B cell (primary cell): ENCODE measurements at regions not wholly inside any gene's neighbourhood (a gene's known extent, or its start where the extent isn't known, plus 50 kb on each side); places are given as distances from the start of the nearest gene placed in this dataset.

ENCODE experiments used
- ATAC-seq: fragments of 200-7000 bp; cut with Tn5 transposase; one replicate; pipeline ENCODE4 v1.10.0; 2021; ENCODE audit warnings: low read depth, mild to moderate bottlenecking, moderate number of reproducible peaks, moderate library complexity
- CTCF ChIA-PET: fragments of 350-600 bp; sonication (Branson Sonifier 250); formaldehyde crosslinking; loops from one replicate; lab custom pipeline; 2021; ENCODE audit warnings: antibody characterized with exemption, inconsistent platforms; lab: Charles Lee
- POLR2A ChIA-PET: fragments of 350-600 bp; sonication (Branson Sonifier 250); formaldehyde crosslinking; loops from one replicate; lab custom pipeline; 2021; ENCODE audit warnings: antibody characterized with exemption; lab: Charles Lee
- DNase-seq: peaks from one replicate; pipeline ENCODE4 v3.0.0; 2013
- H2AFZ ChIP-seq: 2 replicates; pipeline ENCODE4 v1.6.1; 2012; ENCODE audit warnings: mild to moderate bottlenecking, low read depth, low read length; ENCODE audit not compliant: insufficient read depth, poor library complexity, severe bottlenecking
- H3K27ac ChIP-seq, 2 donors: 1 replicate in 1 of 2; 2 replicates in 1 of 2; pipeline ENCODE4 v1.5.1; 2012 to 2013; ENCODE audit warnings: low read length in 2 of 2, mild to moderate bottlenecking in 2 of 2, moderate library complexity in 1 of 2
- H3K27me3 ChIP-seq, 4 experiments: fragments of 200-600 bp in 1 of 4; sonication (generic) in 1 of 4; replicated peaks in 1 of 4; 1 replicate in 2 of 4; 2 replicates in 2 of 4; pipeline versions ENCODE4 v1.6.1 to v1.7.0; 2013 to 2016; ENCODE audit warnings: low read length in 3 of 4, mild to moderate bottlenecking in 2 of 4, mixed read lengths in 1 of 4, moderate library complexity in 1 of 4; ENCODE audit not compliant: insufficient read depth in 4 of 4, control insufficient read depth in 3 of 4; ENCODE audit errors: control extremely low read depth in 1 of 4
- H3K36me3 ChIP-seq, 2 experiments: replicated peaks in 1 of 2; 1 replicate in 1 of 2; 2 replicates in 1 of 2; pipeline versions ENCODE4 v1.6.1 to v1.7.1; 2013; ENCODE audit warnings: low read length in 1 of 2; ENCODE audit not compliant: insufficient read depth in 2 of 2, control insufficient read depth in 1 of 2; ENCODE audit errors: control extremely low read depth in 1 of 2, extremely low read depth in 1 of 2
- H3K4me1 ChIP-seq, 2 donors: fragments of 200-600 bp in 1 of 2; sonication (generic) in 1 of 2; 1 replicate in 1 of 2; 2 replicates in 1 of 2; pipeline versions ENCODE4 v1.5.1 to v1.6.1; 2013 to 2017; ENCODE audit warnings: low read length in 2 of 2; ENCODE audit not compliant: control insufficient read depth in 2 of 2, insufficient read depth in 2 of 2
- H3K4me2 ChIP-seq: replicated peaks from 2 replicates; pipeline ENCODE3; 2012; ENCODE audit warnings: mild to moderate bottlenecking, low read depth, low read length; ENCODE audit not compliant: poor library complexity, severe bottlenecking
- H3K4me3 ChIP-seq, 5 experiments: fragments of 200-600 bp in 1 of 5; sonication (generic) in 1 of 5; 1 replicate in 3 of 5; 2 replicates in 2 of 5; pipeline versions ENCODE4 v1.5.1 to v1.7.0; 2011 to 2016; ENCODE audit warnings: low read length in 4 of 5, mild to moderate bottlenecking in 4 of 5, low read depth in 2 of 5, control low read depth in 1 of 5, moderate library complexity in 1 of 5; ENCODE audit not compliant: insufficient read depth in 1 of 5; ENCODE audit errors: control extremely low read depth in 1 of 5, extremely low read depth in 1 of 5
- H3K79me2 ChIP-seq: fragments of 200-600 bp; sonication (generic); one replicate; pipeline ENCODE4 v1.6.0; 2016; ENCODE audit warnings: low read length; ENCODE audit not compliant: control insufficient read depth, insufficient read depth
- H3K9ac ChIP-seq: fragments of 200-600 bp; sonication (generic); 2 replicates; pipeline ENCODE4 v1.6.1; 2017; ENCODE audit warnings: mild to moderate bottlenecking, low read length, moderate library complexity
- H3K9me3 ChIP-seq, 3 donors: one replicate each; pipeline versions ENCODE4 v1.6.1 to v1.7.1; 2013; ENCODE audit warnings: low read length in 2 of 3; ENCODE audit not compliant: control insufficient read depth in 2 of 3, insufficient read depth in 1 of 3; ENCODE audit errors: control extremely low read depth in 1 of 3
- H4K20me1 ChIP-seq: 2 replicates; pipeline ENCODE4 v1.6.0; 2012; ENCODE audit warnings: mild to moderate bottlenecking, low read length; ENCODE audit not compliant: insufficient read depth, control insufficient read depth, poor library complexity, severe bottlenecking
- H3K27ac Mint-ChIP-seq: one replicate; pipeline ENCODE4 v1.8.0; 2021; ENCODE audit warnings: mixed read lengths
- H3K27me3 Mint-ChIP-seq: one replicate; pipeline ENCODE4 v1.8.0; 2021; ENCODE audit warnings: mixed read lengths
- H3K4me1 Mint-ChIP-seq: one replicate; pipeline ENCODE4 v1.8.0; 2021; ENCODE audit warnings: mixed read lengths
- H3K4me3 Mint-ChIP-seq: one replicate; pipeline ENCODE4 v1.8.0; 2021; ENCODE audit warnings: mixed read lengths
- H3K9me3 Mint-ChIP-seq: one replicate; pipeline ENCODE4 v1.8.0; 2022; ENCODE audit warnings: mixed read lengths; ENCODE audit not compliant: insufficient read depth
- CTCF ChIP-seq: fragments of 200-600 bp; IDR thresholded peaks from one replicate; pipeline ENCODE4 v1.8.0; 2022; ENCODE audit warnings: antibody characterized with exemption, mild to moderate bottlenecking
- EZH2 ChIP-seq: IDR thresholded peaks from 2 replicates; pipeline ENCODE4 v1.6.1; 2012; ENCODE audit warnings: borderline replicate concordance, low read depth, mild to moderate bottlenecking, moderate library complexity, low read length; ENCODE audit not compliant: insufficient read depth, poor library complexity, severe bottlenecking
- WGBS: methylation state at CpG from one replicate; pipeline ENCODE4 v1.1.5; 2013; ENCODE audit warnings: missing lambda C conversion rate; ENCODE audit not compliant: insufficient coverage; 5-methylcytosine and 5-hydroxymethylcytosine counted together
- intact Hi-C: fragments of 100-400 bp; cut with micrococcal nuclease; formaldehyde crosslinking; loops from one replicate; pipeline ENCODE4 v1.10.0; 2022

- Mint-ChIP-seq H3K9me3 (no peaks in the 10 kb centered on the region), H3K27ac (no peak overlapping the region), H3K4me1 (peaks cover 3% of the 10 kb centered on the region), H3K27me3 (peaks cover 19% of the 10 kb centered on the region), H3K4me3 (peak overlapping the region; percentile 50)
- 22% methylated on average over 28 of the region's 31 CpGs for WGBS
- Histone ChIP-seq H3K4me2 (peak overlapping the region; percentile 57), H3K79me2 (no peaks in the 10 kb centered on the region), H3K36me3 (no peaks in the 10 kb centered on the region), H3K27ac (no peak overlapping the region), H3K4me3 (no peak overlapping the region), H3K9me3 (no peaks in the 10 kb centered on the region), H3K9ac (no peak overlapping the region), H4K20me1 (no peaks in the 10 kb centered on the region), H3K27me3 (peaks cover 0 to 16% (median 8%) of the 10 kb centered on the region in 4 experiments), H2AFZ (peak overlapping the region; percentile 54), H3K4me1 (peaks cover 4% of the 10 kb centered on the region in 2 donors)
- intact Hi-C loops = loop anchor here (1.0 to 10.0 kb wide), 5 partner anchors 51 to 325 kb away; partner anchors contain the start of gene ANP32A
- TF ChIP-seq EZH2 (no peak), CTCF (peak; percentile 85)
- DNase-seq (peak; percentile 90), ATAC-seq (peak; percentile 75)
- ChIA-PET POLR2A (interaction anchor here (0.6 to 0.7 kb wide), 2 partner anchors 82 to 323 kb away, joined by 3 read pairs; no protein-coding TSS in a partner anchor), CTCF (interaction anchor here (0.7 to 10.5 kb wide), 50 partner anchors 8 to 337 kb away, joined by 3 to 243 read pairs (median 5); no protein-coding TSS in a partner anchor)
Measured at GRCh38 chr15:68875377-68876116, 54.8 kb upstream of the SPESP1 start.

GRCh38 chr15:68877626-68878025 lies 52.7 kb upstream of the SPESP1 start:
- no peak overlapping the region for H3K9ac ChIP-seq
- H2AFZ ChIP-seq = no peak overlapping the region
- H3K4me1 Mint-ChIP-seq = peaks cover 3% of the 10 kb centered on the region
- intact Hi-C loops = loop anchor here (10.0 kb wide), 1 partner anchor 53 kb away; the partner anchor contains the start of gene ANP32A
- ATAC-seq (no peak), DNase-seq (no peak)
- ChIA-PET POLR2A (no interaction called here), CTCF (interaction anchor here (1.1 to 10.5 kb wide), 7 partner anchors 83 to 625 kb away, joined by 4 to 243 read pairs (median 63); no protein-coding TSS in a partner anchor)
- H3K4me3 Mint-ChIP-seq = no peak overlapping the region
- peaks cover 0 to 16% (median 8%) of the 10 kb centered on the region in 4 experiments for H3K27me3 ChIP-seq
- H3K4me3 ChIP-seq = no peak overlapping the region
- no peaks in the 10 kb centered on the region for H4K20me1 ChIP-seq
- H3K27ac Mint-ChIP-seq = no peak overlapping the region
- H3K27ac ChIP-seq = no peak overlapping the region
- TF ChIP-seq CTCF (no peak), EZH2 (no peak)
- H3K36me3 ChIP-seq = no peaks in the 10 kb centered on the region
- no peaks in the 10 kb centered on the region for H3K79me2 ChIP-seq
- H3K27me3 Mint-ChIP-seq = peaks cover 23% of the 10 kb centered on the region
- no peaks in the 10 kb centered on the region for H3K9me3 ChIP-seq
- peaks cover 4% of the 10 kb centered on the region in 2 donors for H3K4me1 ChIP-seq
- WGBS = 50% methylated on average over 1 of the region's 5 CpGs
- no peaks in the 10 kb centered on the region for H3K9me3 Mint-ChIP-seq
- H3K4me2 ChIP-seq = no peak overlapping the region
